ENCODE measurements at regions not wholly inside any gene's neighbourhood (a gene's known extent, or its start where the extent isn't known, plus 50 kb on each side); places are given as distances from the start of the nearest gene placed in this dataset.

DNA sequence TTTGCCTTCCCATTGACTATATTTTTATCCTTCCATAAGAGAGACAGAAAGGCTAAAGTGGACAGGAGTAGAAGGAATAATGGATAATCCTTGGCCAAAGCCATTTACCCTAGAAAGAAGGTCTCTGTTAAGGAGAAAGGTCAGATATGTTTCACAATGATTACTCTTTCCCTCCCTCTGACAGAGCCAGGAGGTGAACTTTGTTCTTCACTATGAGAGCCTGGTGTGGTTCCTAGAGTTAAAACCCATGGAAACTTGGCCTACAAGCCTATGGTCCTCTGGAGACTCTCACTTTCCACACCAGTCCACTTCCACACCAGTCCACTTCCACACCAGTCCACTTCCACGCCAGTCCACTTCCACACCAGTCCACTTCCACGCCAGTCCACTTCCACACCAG lies 479.9 kb upstream of the ZP4 start:
- DNase-seq (ENCODE audit: low read depth, low spot score): no peak
- 0 out of 2 replicates have a peak, but pooled peaks cover 6% of the 10 kb centered on the region for H3K9me3 ChIP-seq (ENCODE audit: control insufficient read depth, insufficient read depth, low read length)
- CTCF ChIA-PET: no interaction called here
- H3K4me3 ChIP-seq (ENCODE audit: low read depth, low read length): no peak overlapping the region
- no peak for TF ChIP-seq CTCF (IDR thresholded peaks at IDR 0.05; ENCODE audit: low read depth, low read length)
- no peaks in the 10 kb centered on the region for H3K27me3 ChIP-seq (ENCODE audit: control insufficient read depth, insufficient read depth, low read length)
- POLR2A ChIA-PET: interaction anchor here (0.6 kb wide), 1 partner anchor 114 kb away, joined by 3 read pairs; no protein-coding TSS in a partner anchor
- H3K27ac ChIP-seq (ENCODE audit: low read depth, low read length): no peak overlapping the region

DNA sequence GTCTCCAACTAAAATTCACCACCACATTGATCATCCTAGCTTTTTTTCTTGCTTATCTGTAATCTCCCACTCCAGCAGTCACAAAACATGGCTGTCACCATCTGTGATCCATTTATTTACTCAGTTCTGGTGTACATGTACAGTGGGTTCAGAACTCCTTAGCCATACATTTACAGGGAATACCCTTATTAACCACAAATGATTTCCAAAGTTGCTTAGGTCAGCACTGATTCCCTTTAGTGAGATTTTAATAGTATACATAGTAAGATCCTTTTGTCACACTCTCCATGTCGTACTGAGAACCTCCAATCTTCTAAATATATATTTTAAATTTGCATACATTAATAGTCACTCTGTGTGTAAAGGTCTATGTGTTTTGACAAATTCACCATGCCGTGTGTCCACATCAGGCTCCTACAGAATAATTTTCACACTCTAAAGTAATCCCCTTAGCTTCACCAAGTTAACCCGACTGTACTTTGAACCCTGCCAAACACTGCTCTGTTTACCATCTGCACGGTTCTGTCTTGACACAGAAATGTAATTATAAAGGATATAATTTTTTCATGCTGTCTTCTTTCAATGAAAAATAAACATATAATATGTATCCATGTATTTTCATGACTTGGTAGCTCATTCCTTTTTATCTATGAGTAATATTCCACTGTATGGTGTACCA lies 473.6 kb upstream of the ZP4 start:
- ChIA-PET CTCF (no interaction called here), POLR2A (no interaction called here)
- H3K27ac ChIP-seq (ENCODE audit: low read depth, low read length): no peak overlapping the region
- no peaks in the 10 kb centered on the region for H3K27me3 ChIP-seq (ENCODE audit: control insufficient read depth, insufficient read depth, low read length)
- no peak for TF ChIP-seq CTCF (IDR thresholded peaks at IDR 0.05; ENCODE audit: low read depth, low read length)
- no peak for DNase-seq (ENCODE audit: low read depth, low spot score)
- no peak overlapping the region for H3K4me3 ChIP-seq (ENCODE audit: low read depth, low read length)
- H3K9me3 ChIP-seq (ENCODE audit: control insufficient read depth, insufficient read depth, low read length): peaks cover 7% of the 10 kb centered on the region

DNA sequence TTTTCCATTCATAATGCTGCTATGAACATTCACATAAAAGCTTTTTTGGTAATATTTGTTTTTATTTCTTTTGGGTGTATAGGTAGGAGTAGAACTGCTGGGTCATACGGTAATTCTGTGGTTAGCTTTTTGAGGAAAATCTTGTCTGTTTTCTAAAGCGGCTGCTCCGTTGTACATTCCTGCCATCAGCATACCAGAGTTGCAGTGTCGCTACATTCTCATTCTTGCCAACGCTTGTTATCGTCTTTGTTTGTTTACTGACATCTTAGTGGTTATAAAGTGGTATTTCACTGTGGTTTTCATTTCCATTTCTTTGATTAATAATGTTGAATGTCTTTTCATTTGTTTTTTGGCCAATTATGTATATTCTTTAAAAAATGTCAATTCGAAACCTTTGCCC lies 469.8 kb upstream of the ZP4 start:
- H3K9me3 ChIP-seq (ENCODE audit: control insufficient read depth, insufficient read depth, low read length): peaks cover 9% of the 10 kb centered on the region
- H3K27me3 ChIP-seq (ENCODE audit: control insufficient read depth, insufficient read depth, low read length): no peaks in the 10 kb centered on the region
- DNase-seq (ENCODE audit: low read depth, low spot score): no peak
- H3K27ac ChIP-seq (ENCODE audit: low read depth, low read length): no peak overlapping the region
- no peak for TF ChIP-seq CTCF (IDR thresholded peaks at IDR 0.05; ENCODE audit: low read depth, low read length)
- H3K4me3 ChIP-seq (ENCODE audit: low read depth, low read length): no peak overlapping the region
- ChIA-PET POLR2A (no interaction called here), CTCF (no interaction called here)

DNA sequence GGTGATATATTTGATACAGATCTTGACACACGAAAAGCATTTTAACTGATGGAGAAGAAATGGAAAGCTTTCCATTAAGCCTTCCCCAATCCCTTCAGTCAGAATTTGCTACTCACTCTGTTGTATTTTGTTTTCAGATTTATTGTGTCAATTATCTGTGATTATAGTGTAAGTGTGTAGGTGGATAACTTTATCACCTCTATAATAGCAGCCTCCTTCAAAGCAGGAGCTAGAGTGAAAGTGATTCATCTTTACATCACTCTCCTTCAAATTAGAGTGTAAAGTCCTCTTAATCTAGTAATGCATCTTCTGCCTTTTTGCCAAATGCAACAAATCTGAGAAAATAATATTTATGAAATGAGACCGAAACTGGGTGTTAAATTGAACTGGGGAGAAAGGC lies 459.7 kb upstream of the ZP4 start:
- DNase-seq (ENCODE audit: low read depth, low spot score): no peak
- CTCF ChIA-PET: no interaction called here
- POLR2A ChIA-PET: no interaction called here
- Histone ChIP-seq H3K27ac (ENCODE audit: low read depth, low read length) (no peak overlapping the region), H3K9me3 (ENCODE audit: control insufficient read depth, insufficient read depth, low read length) (peaks cover 16% of the 10 kb centered on the region; the same call in 1 of the 2 replicates), H3K27me3 (ENCODE audit: control insufficient read depth, insufficient read depth, low read length) (no peaks in the 10 kb centered on the region), H3K4me3 (ENCODE audit: low read depth, low read length) (no peak overlapping the region)
- TF ChIP-seq CTCF (IDR thresholded peaks at IDR 0.05; ENCODE audit: low read depth, low read length): no peak

- no peak overlapping the region for H3K4me3 ChIP-seq (ENCODE audit: low read depth, low read length)
- TF ChIP-seq CTCF (IDR thresholded peaks at IDR 0.05; ENCODE audit: low read depth, low read length): no peak
- H3K9me3 ChIP-seq (ENCODE audit: control insufficient read depth, insufficient read depth, low read length): peaks cover 14% of the 10 kb centered on the region
- H3K27ac ChIP-seq (ENCODE audit: low read depth, low read length): no peak overlapping the region
- H3K27me3 ChIP-seq (ENCODE audit: control insufficient read depth, insufficient read depth, low read length): no peaks in the 10 kb centered on the region
- no peak for DNase-seq (ENCODE audit: low read depth, low spot score)
- CTCF ChIA-PET: no interaction called here
- POLR2A ChIA-PET: no interaction called here
Measured at GRCh38 chr1:238346340-238346739, 455.6 kb upstream of the ZP4 start.
